ENCODE measurements at regions not wholly inside any gene's neighbourhood (a gene's known extent, or its start where the extent isn't known, plus 50 kb on each side); places are given as distances from the start of the nearest gene placed in this dataset.
A peak's percentile ranks its signal among the peaks of the same experiment; 100 is the strongest.

DNA sequence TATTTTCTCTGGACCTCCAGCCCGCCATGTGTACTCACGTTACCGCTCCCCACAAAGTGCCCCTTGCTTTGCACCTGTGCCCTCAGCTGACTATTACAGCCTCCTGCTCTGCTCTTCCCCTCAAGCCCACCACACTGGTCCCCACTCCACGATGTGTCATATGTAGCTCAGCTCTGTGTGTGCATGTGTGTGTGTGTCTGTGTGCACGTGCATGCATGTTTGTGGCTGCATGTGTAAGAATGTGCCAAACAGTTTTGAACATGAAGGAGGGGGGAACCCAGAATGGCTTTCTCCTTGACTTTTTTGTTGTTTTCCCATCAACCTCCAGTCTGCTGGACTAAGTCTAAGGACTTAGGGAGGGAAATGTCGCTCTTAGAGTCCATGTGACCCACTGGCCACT is 54.8 kb upstream of the BTRC start:
- DNase-seq, result no peak

DNA sequence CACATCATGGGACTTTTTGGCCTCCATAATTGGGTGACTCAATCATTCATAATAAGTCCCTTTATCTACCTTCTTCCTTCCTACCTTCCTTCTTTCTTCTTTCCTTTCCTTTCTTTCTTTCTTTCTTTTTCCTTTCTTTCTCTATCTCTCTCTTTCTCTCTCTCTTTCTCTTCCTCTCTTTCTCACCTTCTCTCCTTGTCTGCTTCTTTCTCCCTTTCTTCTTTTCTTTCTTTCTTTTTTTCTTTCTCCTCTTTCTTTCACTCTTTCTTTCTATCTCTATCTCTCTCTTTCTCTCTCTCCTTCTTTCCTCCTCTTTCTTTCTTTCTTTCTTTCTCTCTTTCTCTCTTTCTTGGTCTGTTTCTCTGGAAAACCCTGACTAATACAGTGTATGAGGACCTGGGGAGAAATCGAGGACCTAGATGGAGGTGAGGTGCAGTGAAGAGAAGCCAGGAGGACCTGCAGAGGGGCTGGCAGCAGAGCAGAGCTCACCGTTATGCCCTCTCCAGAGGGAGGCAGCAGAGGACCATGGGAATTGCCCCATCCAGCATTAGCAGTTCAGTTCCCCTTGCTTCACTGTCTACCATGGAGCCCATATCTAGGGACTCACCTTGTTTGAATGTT is 52.7 kb upstream of the BTRC start:
- DNase-seq, result peak; percentile 27 to 29

DNA sequence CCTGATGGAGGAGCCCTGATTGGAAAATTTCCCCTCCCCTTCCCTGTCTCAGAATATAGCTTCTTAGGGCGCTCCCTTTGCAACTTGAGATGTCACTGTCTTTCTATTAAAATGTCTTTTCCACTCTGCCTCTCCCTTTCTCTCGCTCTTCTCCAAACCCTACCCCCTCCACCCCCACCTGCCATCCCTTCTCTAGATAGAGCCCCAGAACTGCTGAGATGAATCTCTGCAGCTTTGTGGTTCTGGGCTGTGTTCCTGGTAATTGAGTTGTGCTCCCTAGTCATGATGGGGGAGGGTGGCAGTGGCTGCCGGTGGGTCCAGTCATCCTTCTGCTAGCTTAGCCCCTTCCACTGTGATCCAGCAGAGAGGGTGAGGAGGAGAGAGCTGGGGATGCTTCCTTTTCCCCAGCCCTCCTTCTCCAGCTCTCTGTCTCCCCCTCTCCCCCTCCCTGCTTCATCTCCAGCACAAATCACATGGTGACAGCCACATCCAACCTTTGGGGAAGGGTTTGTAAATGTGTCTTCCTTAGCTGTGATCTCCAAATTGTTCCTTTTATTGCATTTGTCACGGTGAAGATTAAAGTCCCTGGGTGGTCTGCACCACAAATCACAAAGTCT is 50.8 kb upstream of the BTRC start:
- DNase-seq, result no peak

Measured in CD4-positive, alpha-beta T cell treated with Interleukin-1 beta for 1 hour (primary cell).